CD4-positive, alpha-beta memory T cell (primary cell): ENCODE measurements at regions not wholly inside any gene's neighbourhood (a gene's known extent, or its start where the extent isn't known, plus 50 kb on each side); places are given as distances from the start of the nearest gene placed in this dataset.

Source experiments
- CTCF ChIA-PET: fragments of 350-600 bp; sonication (Branson Sonifier 250); formaldehyde crosslinking; loops from one replicate; lab custom pipeline; 2021; ENCODE audit warnings: inconsistent platforms; ENCODE audit not compliant: partially characterized antibody; lab: Charles Lee
- POLR2A ChIA-PET: fragments of 350-600 bp; sonication (Branson Sonifier 250); formaldehyde crosslinking; loops from one replicate; lab custom pipeline; 2021; ENCODE audit not compliant: partially characterized antibody; lab: Charles Lee
- DNase-seq, 5 donors: peaks; one replicate each; pipeline versions ENCODE4 v3.0.0 to v3.0.0-alpha.2; 2020 to 2022; ENCODE audit warnings: mixed read lengths in 1 of 5
- H3K27ac ChIP-seq: one replicate; pipeline ENCODE4 v1.7.0; 2013; ENCODE audit warnings: low read depth, low read length
- H3K27me3 ChIP-seq: 2 replicates; pipeline ENCODE4 v1.7.0; 2013; ENCODE audit warnings: mild to moderate bottlenecking, low read length, moderate library complexity; ENCODE audit not compliant: insufficient read depth
- H3K36me3 ChIP-seq: 2 replicates; pipeline ENCODE4 v1.7.0; 2013; ENCODE audit warnings: mild to moderate bottlenecking, low read length, moderate library complexity; ENCODE audit not compliant: insufficient read depth
- H3K4me1 ChIP-seq: 2 replicates; pipeline ENCODE4 v1.7.0; 2013; ENCODE audit warnings: mild to moderate bottlenecking, low read length, moderate library complexity; ENCODE audit not compliant: insufficient read depth
- H3K4me3 ChIP-seq, 2 donors: one replicate each; pipeline ENCODE4 v1.7.0; 2013; ENCODE audit warnings: low read length in 2 of 2, mild to moderate bottlenecking in 1 of 2
- H3K9me3 ChIP-seq, 2 donors: one replicate each; pipeline ENCODE4 v1.7.0; 2013; ENCODE audit warnings: low read length in 2 of 2, control low read depth in 1 of 2; ENCODE audit not compliant: control insufficient read depth in 1 of 2
- H3K27ac Mint-ChIP-seq, 7 donors: one replicate each; pipeline ENCODE4 v1.8.0; 2020 to 2021; ENCODE audit warnings: mixed read lengths in 7 of 7, mild to moderate bottlenecking in 6 of 7, inconsistent platforms in 3 of 7, moderate library complexity in 3 of 7
- H3K27me3 Mint-ChIP-seq, 2 donors: one replicate each; pipeline ENCODE4 v1.8.0; 2020 to 2021; ENCODE audit warnings: mixed read lengths in 2 of 2
- H3K36me3 Mint-ChIP-seq, 2 donors: one replicate each; pipeline ENCODE4 v1.8.0; 2020 to 2021; ENCODE audit warnings: mixed read lengths in 2 of 2, inconsistent platforms in 1 of 2, mild to moderate bottlenecking in 1 of 2
- H3K4me1 Mint-ChIP-seq, 4 donors: one replicate each; pipeline ENCODE4 v1.8.0; 2020 to 2021; ENCODE audit warnings: mixed read lengths in 4 of 4, mild to moderate bottlenecking in 1 of 4
- H3K4me3 Mint-ChIP-seq, 8 donors: one replicate each; pipeline ENCODE4 v1.8.0; 2020 to 2021; ENCODE audit warnings: mixed read lengths in 8 of 8, mild to moderate bottlenecking in 7 of 8, moderate library complexity in 6 of 8, inconsistent platforms in 3 of 8
- H3K9me3 Mint-ChIP-seq, 8 donors: one replicate each; pipeline ENCODE4 v1.8.0; 2020 to 2021; ENCODE audit warnings: mixed read lengths in 8 of 8, mild to moderate bottlenecking in 5 of 8, inconsistent platforms in 3 of 8, moderate library complexity in 1 of 8
- intact Hi-C: fragments of 100-400 bp; cut with micrococcal nuclease; formaldehyde crosslinking; loops from one replicate; pipeline ENCODE4 v1.15.1; 2023

GRCh38 chr2:215760091-215760490 is 253.3 kb downstream of the MREG start:
- no peaks in the 10 kb centered on the region for H3K4me1 ChIP-seq
- no peak overlapping the region for H3K4me3 Mint-ChIP-seq
- H3K27me3 ChIP-seq = no peaks in the 10 kb centered on the region
- no peaks in the 10 kb centered on the region for H3K9me3 ChIP-seq
- no peaks in the 10 kb centered on the region for H3K36me3 Mint-ChIP-seq
- H3K27ac ChIP-seq = no peak overlapping the region
- ChIA-PET CTCF (no interaction called here), POLR2A (no interaction called here)
- DNase-seq = no peak
- no peak overlapping the region for H3K4me3 ChIP-seq
- H3K9me3 Mint-ChIP-seq = peaks cover 0 to 3% (median 0%) of the 10 kb centered on the region in 8 donors
- intact Hi-C loops = no loop called here
- H3K27ac Mint-ChIP-seq = no peak overlapping the region
- no peaks in the 10 kb centered on the region for H3K27me3 Mint-ChIP-seq
- no peaks in the 10 kb centered on the region for H3K36me3 ChIP-seq
- H3K4me1 Mint-ChIP-seq = no peaks in the 10 kb centered on the region

DNA sequence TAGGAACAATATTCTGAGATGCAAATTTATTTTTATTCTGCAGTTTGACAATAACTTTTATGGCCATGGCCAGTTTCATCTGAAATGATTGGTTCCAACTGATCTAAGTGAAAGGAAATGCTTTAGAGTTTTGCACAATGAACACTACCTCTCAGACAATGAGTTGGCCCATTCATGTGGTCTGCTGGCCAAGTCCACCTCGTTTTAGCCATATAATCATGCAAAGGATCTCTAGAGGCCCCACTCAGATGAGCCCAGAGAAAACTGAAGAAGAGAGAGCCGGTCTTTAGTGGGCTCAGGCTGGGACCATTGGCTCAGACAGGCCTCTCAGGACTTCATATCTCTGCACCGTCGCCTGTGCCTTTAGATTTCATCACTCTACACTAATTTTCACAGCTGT is 254.7 kb downstream of the MREG start:
- H3K27me3 ChIP-seq = no peaks in the 10 kb centered on the region
- no peaks in the 10 kb centered on the region for H3K36me3 Mint-ChIP-seq
- CTCF ChIA-PET = no interaction called here
- H3K27ac Mint-ChIP-seq = no peak overlapping the region
- no peaks in the 10 kb centered on the region for H3K36me3 ChIP-seq
- intact Hi-C loops = no loop called here
- H3K27me3 Mint-ChIP-seq = peaks cover 0 to 6% of the 10 kb centered on the region in 2 donors
- H3K27ac ChIP-seq = no peak overlapping the region
- H3K4me3 Mint-ChIP-seq = no peak overlapping the region
- peaks cover 0 to 3% (median 0%) of the 10 kb centered on the region in 8 donors for H3K9me3 Mint-ChIP-seq
- no peaks in the 10 kb centered on the region for H3K9me3 ChIP-seq
- H3K4me1 Mint-ChIP-seq = no peaks in the 10 kb centered on the region
- no peak overlapping the region for H3K4me3 ChIP-seq
- POLR2A ChIA-PET = no interaction called here
- H3K4me1 ChIP-seq = no peaks in the 10 kb centered on the region
- no peak for DNase-seq

GRCh38 chr2:215756346-215756730 is 257.0 kb downstream of the MREG start:
- no peaks in the 10 kb centered on the region for H3K27me3 ChIP-seq
- ChIA-PET POLR2A (no interaction called here), CTCF (no interaction called here)
- H3K4me1 ChIP-seq = peaks cover 4% of the 10 kb centered on the region
- no peak overlapping the region for H3K27ac ChIP-seq
- H3K27me3 Mint-ChIP-seq = peaks cover 0 to 6% of the 10 kb centered on the region in 2 donors
- no peak for DNase-seq
- no peak overlapping the region for H3K4me3 ChIP-seq
- H3K9me3 Mint-ChIP-seq = no peaks in the 10 kb centered on the region
- H3K9me3 ChIP-seq = no peaks in the 10 kb centered on the region
- H3K36me3 Mint-ChIP-seq = no peaks in the 10 kb centered on the region
- peaks cover 0 to 7% (median 2%) of the 10 kb centered on the region in 4 donors for H3K4me1 Mint-ChIP-seq
- intact Hi-C loops = no loop called here
- no peak overlapping the region for H3K4me3 Mint-ChIP-seq
- H3K27ac Mint-ChIP-seq = no peak overlapping the region
- no peaks in the 10 kb centered on the region for H3K36me3 ChIP-seq

- intact Hi-C loops = no loop called here
- DNase-seq = no peak
- Mint-ChIP-seq H3K4me3 (no peak overlapping the region), H3K36me3 (no peaks in the 10 kb centered on the region), H3K27me3 (peaks cover 2 to 6% of the 10 kb centered on the region in 2 donors), H3K9me3 (no peaks in the 10 kb centered on the region), H3K27ac (no peak overlapping the region), H3K4me1 (peaks cover 5 to 12% (median 7%) of the 10 kb centered on the region in 4 donors)
- POLR2A ChIA-PET = no interaction called here
- Histone ChIP-seq H3K27ac (no peak overlapping the region), H3K4me1 (peaks cover 10% of the 10 kb centered on the region), H3K9me3 (no peaks in the 10 kb centered on the region), H3K4me3 (no peak overlapping the region), H3K36me3 (no peaks in the 10 kb centered on the region), H3K27me3 (no peaks in the 10 kb centered on the region)
- CTCF ChIA-PET = no interaction called here
Observed at GRCh38 chr2:215755641-215756345, 257.6 kb downstream of the MREG start.

DNA sequence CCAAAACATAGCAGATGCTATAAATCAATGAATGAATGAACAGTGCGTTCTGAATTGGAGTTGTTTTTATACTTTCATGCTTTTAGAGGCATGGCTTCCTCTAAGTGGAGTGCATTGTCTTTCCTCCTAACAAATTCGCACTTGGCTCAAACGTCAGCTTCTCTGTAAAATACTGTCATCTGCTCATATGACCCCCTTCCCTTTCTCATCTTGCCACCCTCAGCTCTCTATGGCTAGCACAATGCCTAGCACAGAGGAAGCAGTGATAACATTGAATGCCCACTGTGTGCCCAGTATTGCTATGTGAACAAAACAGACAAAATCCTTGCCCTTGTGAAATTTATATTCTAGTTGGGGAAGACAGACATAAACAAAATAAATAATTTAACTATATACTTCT is 258.8 kb downstream of the MREG start:
- no peak for DNase-seq
- no peak overlapping the region for H3K4me3 ChIP-seq
- H3K4me1 ChIP-seq = peaks cover 21% of the 10 kb centered on the region
- Mint-ChIP-seq H3K27me3 (peaks cover 2 to 6% of the 10 kb centered on the region in 2 donors), H3K27ac (no peak overlapping the region), H3K4me1 (peaks cover 10 to 25% (median 18%) of the 10 kb centered on the region in 4 donors), H3K4me3 (no peak overlapping the region), H3K36me3 (no peaks in the 10 kb centered on the region), H3K9me3 (no peaks in the 10 kb centered on the region)
- no peaks in the 10 kb centered on the region for H3K27me3 ChIP-seq
- no peaks in the 10 kb centered on the region for H3K36me3 ChIP-seq
- no peak overlapping the region for H3K27ac ChIP-seq
- intact Hi-C loops = no loop called here
- H3K9me3 ChIP-seq = no peaks in the 10 kb centered on the region
- ChIA-PET POLR2A (no interaction called here), CTCF (no interaction called here)

DNA sequence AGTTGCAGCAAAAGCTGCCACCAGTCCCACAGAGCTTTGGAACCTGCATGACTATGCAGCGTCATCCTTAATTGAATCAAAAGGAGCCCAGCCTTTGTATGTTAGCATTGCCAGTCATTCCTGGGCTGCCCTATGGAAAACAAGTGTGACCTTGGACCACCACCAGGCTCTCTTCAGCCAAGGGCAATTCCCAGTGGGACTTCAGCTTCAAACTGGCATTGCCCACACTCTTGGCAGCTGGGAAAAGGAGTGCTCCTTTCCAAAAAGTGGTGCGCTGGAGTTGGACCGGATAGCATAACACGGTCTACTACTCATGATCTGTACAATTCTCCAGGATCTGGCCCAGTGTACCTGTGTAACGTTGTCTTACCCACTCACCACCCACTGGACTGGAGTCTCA is 259.5 kb downstream of the MREG start:
- no peak overlapping the region for H3K4me3 Mint-ChIP-seq
- H3K4me1 Mint-ChIP-seq = peaks cover 10 to 28% (median 19%) of the 10 kb centered on the region in 4 donors
- peaks cover 2 to 6% of the 10 kb centered on the region in 2 donors for H3K27me3 Mint-ChIP-seq
- Histone ChIP-seq H3K27me3 (no peaks in the 10 kb centered on the region), H3K36me3 (no peaks in the 10 kb centered on the region), H3K4me3 (no peak overlapping the region), H3K4me1 (peaks cover 22% of the 10 kb centered on the region), H3K9me3 (no peaks in the 10 kb centered on the region), H3K27ac (no peak overlapping the region)
- POLR2A ChIA-PET = no interaction called here
- DNase-seq = no peak
- no peak overlapping the region for H3K27ac Mint-ChIP-seq
- H3K36me3 Mint-ChIP-seq = no peaks in the 10 kb centered on the region
- H3K9me3 Mint-ChIP-seq = no peaks in the 10 kb centered on the region
- CTCF ChIA-PET = no interaction called here
- intact Hi-C loops = no loop called here

- no peak overlapping the region for H3K27ac Mint-ChIP-seq
- H3K36me3 Mint-ChIP-seq = no peaks in the 10 kb centered on the region
- DNase-seq = no peak
- Histone ChIP-seq H3K27me3 (no peaks in the 10 kb centered on the region), H3K27ac (no peak overlapping the region), H3K4me3 (no peak overlapping the region), H3K4me1 (peaks cover 22% of the 10 kb centered on the region), H3K9me3 (no peaks in the 10 kb centered on the region), H3K36me3 (no peaks in the 10 kb centered on the region)
- peaks cover 2 to 6% of the 10 kb centered on the region in 2 donors for H3K27me3 Mint-ChIP-seq
- intact Hi-C loops = no loop called here
- peaks cover 10 to 28% (median 19%) of the 10 kb centered on the region in 4 donors for H3K4me1 Mint-ChIP-seq
- CTCF ChIA-PET = no interaction called here
- H3K9me3 Mint-ChIP-seq = no peaks in the 10 kb centered on the region
- POLR2A ChIA-PET = no interaction called here
- H3K4me3 Mint-ChIP-seq = no peak overlapping the region
Observed at GRCh38 chr2:215752991-215753390, 260.4 kb downstream of the MREG start.
